GM19239 (cell line): ENCODE measurements at regions not wholly inside any gene's neighbourhood (a gene's known extent, or its start where the extent isn't known, plus 50 kb on each side); places are given as distances from the start of the nearest gene placed in this dataset.

Experiments
- DNase-seq: peaks from one replicate; pipeline ENCODE4 v3.0.0; 2011; ENCODE audit warnings: low spot score; ENCODE audit not compliant: insufficient read length
- FAIRE-seq: peaks from 2 replicates; lab custom pipeline; 2011; peaks lifted over from hg19 to GRCh38; lab: Jason Lieb, UNC

DNA sequence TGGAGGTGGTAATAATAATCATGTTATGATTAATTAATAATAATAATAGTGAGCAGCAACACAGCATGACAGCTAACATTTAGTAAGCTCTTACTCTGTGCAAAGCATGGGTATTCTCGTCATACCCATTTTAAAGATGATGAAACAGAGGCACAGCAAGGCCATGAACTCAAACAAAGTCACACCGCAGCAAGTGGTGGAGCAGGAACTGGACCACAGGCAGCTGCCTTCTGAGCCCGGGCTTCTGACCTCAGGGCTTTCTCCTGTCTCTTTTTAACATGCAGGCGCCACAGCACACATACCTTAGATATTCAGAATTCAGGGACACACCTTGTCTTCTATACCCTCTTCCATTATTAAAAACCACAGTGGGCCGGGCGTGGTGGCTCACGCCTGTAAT lies 50.7 kb upstream of the SPATA12 start:
- FAIRE-seq (no peak), DNase-seq (no peak)

- DNase-seq: no peak
- FAIRE-seq: no peak
These were observed 51.1 kb upstream of the SPATA12 start for GRCh38 chr3:57009367-57009766.

- DNase-seq (no peak), FAIRE-seq (no peak)
These were observed 52.7 kb upstream of the SPATA12 start for GRCh38 chr3:57007521-57008460.

- FAIRE-seq: no peak
These were observed 53.5 kb upstream of the SPATA12 start for GRCh38 chr3:57006949-57007419.

DNA sequence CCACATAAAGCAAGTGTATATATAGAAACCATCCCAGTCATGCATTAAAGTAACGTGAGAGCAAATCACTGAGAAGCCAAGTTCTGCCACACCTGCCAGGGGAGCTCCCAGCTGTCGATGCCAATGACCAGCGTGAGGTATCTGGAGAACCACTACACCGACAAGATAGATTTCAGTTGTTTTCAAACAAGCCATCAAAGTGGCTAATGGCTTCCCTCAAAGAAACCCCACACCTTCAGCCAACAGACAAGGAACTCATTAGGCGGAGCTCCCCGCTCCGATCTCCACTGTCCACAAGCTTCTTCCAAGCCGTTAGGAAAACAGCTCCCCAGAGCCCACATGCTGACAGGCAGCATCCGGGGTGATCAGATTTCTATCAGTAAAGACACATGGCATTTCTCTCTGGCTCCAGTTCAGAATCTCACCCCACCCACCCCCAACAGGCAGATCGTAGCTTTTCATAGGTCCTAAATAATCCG lies 54.2 kb upstream of the SPATA12 start:
- DNase-seq (no peak), FAIRE-seq (no peak)

More at GRCh38 chr3:57006949-57007419, 53.5 kb upstream of the SPATA12 start:
- DNase-seq: no peak

DNA sequence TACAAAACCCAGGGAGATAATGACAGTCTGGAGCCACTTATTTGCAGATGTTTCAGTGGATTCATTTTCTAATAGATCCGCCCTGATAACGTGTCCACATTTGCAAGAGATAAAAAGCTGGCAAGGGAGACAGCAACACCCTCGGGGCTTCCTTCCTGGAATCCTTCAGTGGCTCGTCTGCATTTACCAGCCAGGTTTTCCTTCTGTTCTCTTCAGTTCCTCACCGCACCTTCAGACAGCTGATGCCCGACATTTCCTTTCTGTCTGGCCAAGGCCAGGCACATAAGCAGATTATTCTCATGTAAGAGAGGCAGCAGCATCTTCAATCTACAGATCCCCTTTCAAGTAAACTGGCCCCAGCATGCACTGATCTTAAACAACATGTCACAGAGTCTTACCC lies 56.2 kb upstream of the SPATA12 start:
- FAIRE-seq: no peak
- no peak for DNase-seq

DNA sequence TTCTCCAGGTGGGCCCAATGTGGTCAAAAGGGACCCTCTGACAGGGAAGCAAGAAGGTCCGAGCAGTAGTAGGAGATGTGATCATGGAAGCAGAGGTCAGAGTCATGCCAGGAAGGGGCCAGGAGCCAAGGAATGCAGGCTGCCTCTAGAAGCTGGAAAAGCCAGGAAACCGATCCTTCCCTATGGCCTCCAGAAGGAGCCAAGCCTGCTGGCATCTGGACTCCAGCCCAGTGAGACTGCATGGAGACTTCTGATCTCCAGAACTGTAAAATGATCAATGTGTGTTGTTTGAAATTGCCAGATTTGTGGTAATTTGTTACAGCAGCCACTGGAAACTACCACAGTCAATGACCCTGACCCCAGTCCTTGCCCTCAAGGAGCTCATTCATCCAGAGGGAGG lies 56.8 kb upstream of the SPATA12 start:
- DNase-seq (no peak), FAIRE-seq (no peak)

GRCh38 chr3:57001356-57001755 lies 59.1 kb upstream of the SPATA12 start:
- no peak for FAIRE-seq

GRCh38 chr3:57000012-57000411 lies 60.5 kb upstream of the SPATA12 start:
- DNase-seq: no peak
- FAIRE-seq: no peak

More at GRCh38 chr3:57001356-57001755, 59.1 kb upstream of the SPATA12 start:
- DNase-seq: no peak

GRCh38 chr3:56999547-56999946 lies 60.9 kb upstream of the SPATA12 start:
- no peak for FAIRE-seq
- DNase-seq: no peak

GRCh38 chr3:56998076-56998529 lies 62.4 kb upstream of the SPATA12 start:
- no peak for FAIRE-seq
- no peak for DNase-seq

DNA sequence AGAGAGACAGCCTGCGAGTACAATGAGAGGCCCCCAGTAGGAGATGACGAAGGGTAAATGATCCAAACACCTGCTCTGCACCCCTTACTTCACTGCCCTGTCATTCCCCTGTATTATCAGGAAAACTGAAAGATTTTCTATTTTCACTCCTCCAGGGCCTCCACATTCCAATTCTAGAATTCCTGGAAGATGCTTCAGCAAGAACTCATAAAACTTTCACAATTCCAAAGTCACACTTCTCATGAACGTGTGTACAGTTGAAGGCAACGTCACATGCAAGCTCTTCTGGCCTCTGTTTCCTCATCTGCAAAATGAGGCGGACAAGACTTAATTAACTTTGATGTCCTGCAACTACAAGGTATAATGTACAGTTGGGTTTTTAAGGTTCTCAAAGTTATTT lies 62.8 kb upstream of the SPATA12 start:
- FAIRE-seq: no peak
- DNase-seq: no peak

DNA sequence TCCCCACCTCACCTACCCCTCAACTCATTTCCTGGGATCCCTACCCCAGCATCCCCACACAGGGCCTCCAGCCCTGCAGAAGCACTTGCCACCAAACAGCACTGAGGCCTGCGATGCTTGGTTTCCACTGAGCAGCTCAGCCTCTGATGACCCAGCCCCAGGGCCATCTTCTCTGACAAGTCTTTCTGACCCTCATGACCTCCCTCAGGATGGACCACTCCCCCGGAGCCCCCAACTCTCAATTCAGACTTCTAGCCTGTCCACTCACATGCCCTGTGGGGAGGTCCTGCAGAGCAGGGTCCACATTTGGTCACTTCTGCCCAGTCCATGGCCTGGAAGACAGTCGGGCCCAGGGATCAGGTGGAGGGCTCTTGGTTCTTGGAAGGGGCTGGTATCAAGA lies 63.4 kb upstream of the SPATA12 start:
- no peak for DNase-seq
- FAIRE-seq: no peak

DNA sequence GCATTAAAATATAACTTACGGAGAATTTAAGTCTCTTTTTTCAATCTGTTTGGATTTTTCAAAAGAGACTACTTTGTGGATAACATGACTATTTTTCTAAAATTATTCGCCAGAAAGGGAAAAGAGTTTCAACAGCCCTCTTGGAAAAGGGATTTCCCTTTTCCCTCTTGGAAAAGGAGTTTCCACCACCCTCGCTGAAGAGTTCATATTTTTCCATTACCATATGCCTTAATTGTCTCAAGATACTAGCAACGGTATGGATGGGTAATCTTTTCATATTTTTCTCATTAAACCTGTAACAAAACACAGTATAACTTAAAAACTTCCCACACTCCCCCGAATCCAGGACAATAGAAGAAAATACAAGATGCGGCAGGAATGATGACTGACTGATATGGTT lies 66.1 kb upstream of the SPATA12 start:
- no peak for FAIRE-seq

DNA sequence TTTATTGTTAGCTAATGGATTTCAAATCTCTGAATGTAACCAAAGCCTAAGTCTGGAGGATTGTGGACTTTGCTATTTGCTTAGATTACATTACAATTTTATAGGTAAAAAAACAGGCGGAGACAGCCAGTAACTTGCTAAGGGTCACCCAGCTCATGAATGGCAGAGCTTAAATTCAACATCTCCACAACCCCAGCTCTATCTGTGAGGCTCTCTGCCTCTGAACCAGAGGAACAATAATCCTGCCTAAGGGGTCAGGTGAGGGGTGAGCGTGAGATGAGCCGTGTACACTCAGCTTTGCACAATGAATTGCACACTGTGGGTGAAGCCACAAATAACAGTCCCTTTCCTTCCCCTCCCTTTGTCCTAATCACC lies 69.8 kb upstream of the SPATA12 start:
- DNase-seq (no peak), FAIRE-seq (no peak)

More for the DNA sequence above, 66.1 kb upstream of the SPATA12 start:
- DNase-seq: no peak

GRCh38 chr3:56989977-56990640 lies 70.4 kb upstream of the SPATA12 start:
- FAIRE-seq: no peak

DNA sequence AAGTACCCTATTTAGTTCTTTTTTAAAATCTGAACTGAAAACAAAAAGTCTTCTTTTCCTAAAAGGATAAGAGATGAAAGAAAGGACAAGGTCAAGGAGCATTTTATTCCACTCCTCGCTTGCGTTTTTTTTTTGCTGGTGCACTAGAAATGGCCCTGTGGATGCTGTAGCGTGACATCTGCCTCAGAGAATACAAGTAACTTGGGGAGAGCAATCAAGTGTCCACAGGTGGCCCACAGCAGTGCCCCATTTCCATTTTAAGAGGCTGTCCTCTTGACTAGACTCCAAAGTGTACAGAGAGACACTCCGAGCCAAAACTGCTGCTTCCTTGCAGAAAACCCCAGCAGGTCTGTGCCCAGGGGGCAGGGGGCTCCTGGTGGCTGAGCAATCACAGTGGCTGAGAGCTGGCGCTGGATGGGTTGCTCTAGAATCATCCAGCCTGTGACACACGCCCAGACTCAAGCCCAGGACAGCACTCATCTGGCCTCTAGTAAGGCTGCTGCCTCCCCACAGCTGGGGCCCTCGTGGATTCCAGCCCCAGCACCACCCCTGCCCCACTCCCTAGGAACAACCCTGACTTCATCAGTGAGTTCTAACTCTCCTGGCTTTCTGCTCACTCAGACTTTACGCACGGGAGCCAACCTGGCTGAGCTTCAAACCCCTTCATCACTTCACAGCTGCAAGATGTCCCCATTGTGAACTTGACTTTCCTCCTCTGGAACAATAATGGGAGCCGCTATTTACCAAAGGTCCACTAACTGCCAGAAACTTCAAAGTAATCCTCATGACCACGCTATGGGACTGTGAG lies 71.1 kb upstream of the SPATA12 start:
- no peak for FAIRE-seq
- no peak for DNase-seq

More at GRCh38 chr3:56989977-56990640, 70.4 kb upstream of the SPATA12 start:
- DNase-seq: no peak

- DNase-seq (peak; percentile 30), FAIRE-seq (peak; percentile 90)
These were observed 71.9 kb upstream of the SPATA12 start for GRCh38 chr3:56988458-56989168.

GRCh38 chr3:56987238-56987895 lies 73.1 kb upstream of the SPATA12 start:
- DNase-seq: no peak
- FAIRE-seq: no peak
